Karpas-422 (cell line): ENCODE measurements at regions not wholly inside any gene's neighbourhood (a gene's known extent, or its start where the extent isn't known, plus 50 kb on each side); places are given as distances from the start of the nearest gene placed in this dataset. TPM values are rescaled to one million over a fixed set of nuclear protein-coding genes. Genes with fewer than 3 reads are reported as not detected.

Experiments used
- DNase-seq: peaks from one replicate; pipeline ENCODE4 v3.0.0-alpha.2; 2015
- H2AFZ ChIP-seq: fragments of 200-600 bp; sonication (generic); 2 replicates; pipeline ENCODE4 v1.6.1; 2014; ENCODE audit warnings: antibody characterized with exemption, low read length, mixed read lengths
- H3K27ac ChIP-seq: fragments of 200-600 bp; sonication (generic); 2 replicates; pipeline ENCODE4 v1.5.1; 2014; ENCODE audit warnings: mild to moderate bottlenecking, low read length, moderate library complexity
- H3K27me3 ChIP-seq: fragments of 200-600 bp; sonication (generic); 2 replicates; pipeline ENCODE4 v1.6.1; 2014; ENCODE audit warnings: low read length, mixed read lengths
- H3K36me3 ChIP-seq: fragments of 200-600 bp; sonication (generic); 2 replicates; pipeline ENCODE4 v1.6.1; 2014; ENCODE audit warnings: low read length, mixed read lengths; ENCODE audit not compliant: insufficient read depth
- H3K4me1 ChIP-seq: fragments of 200-600 bp; sonication (generic); 2 replicates; pipeline ENCODE4 v1.6.1; 2014; ENCODE audit warnings: mild to moderate bottlenecking, low read length, mixed read lengths
- H3K4me2 ChIP-seq: fragments of 200-600 bp; sonication (generic); 2 replicates; pipeline ENCODE4 v1.6.1; 2014; ENCODE audit warnings: low read length, low read depth, mild to moderate bottlenecking; ENCODE audit not compliant: poor library complexity, severe bottlenecking
- H3K4me3 ChIP-seq: fragments of 200-600 bp; sonication (generic); 2 replicates; pipeline ENCODE4 v1.5.1; 2014; ENCODE audit warnings: mild to moderate bottlenecking, antibody characterized with exemption, low read length, mixed read lengths
- H3K79me2 ChIP-seq: fragments of 200-600 bp; sonication (generic); 2 replicates; pipeline ENCODE4 v1.6.1; 2014; ENCODE audit warnings: mild to moderate bottlenecking, low read length, mixed read lengths
- H3K9ac ChIP-seq: fragments of 200-600 bp; sonication (generic); 2 replicates; pipeline ENCODE4 v1.6.0; 2014; ENCODE audit warnings: low read length
- H3K9me2 ChIP-seq: fragments of 200-600 bp; sonication (generic), shearing (Covaris generic); replicated peaks from 2 replicates; pipeline ENCODE4 v1.6.0; 2014; ENCODE audit warnings: mild to moderate bottlenecking, low read length, moderate library complexity; ENCODE audit not compliant: insufficient read depth
- H3K9me3 ChIP-seq: fragments of 300-700, 200-600 bp; sonication (generic); 2 replicates; pipeline ENCODE4 v1.6.1; 2014; ENCODE audit warnings: low read length, mixed read lengths
- H4K20me1 ChIP-seq: fragments of 200-600 bp; sonication (generic); 2 replicates; pipeline ENCODE4 v1.6.1; 2014; ENCODE audit warnings: mild to moderate bottlenecking, antibody characterized with exemption, low read length, low read depth; ENCODE audit not compliant: insufficient read depth
- small RNA-seq: library from RNA; depleted of rRNA; stranded (forward); fragments of <200 nt; gene quantifications from one replicate; pipeline ENCODE3, GENCODE V24; 2014

DNA sequence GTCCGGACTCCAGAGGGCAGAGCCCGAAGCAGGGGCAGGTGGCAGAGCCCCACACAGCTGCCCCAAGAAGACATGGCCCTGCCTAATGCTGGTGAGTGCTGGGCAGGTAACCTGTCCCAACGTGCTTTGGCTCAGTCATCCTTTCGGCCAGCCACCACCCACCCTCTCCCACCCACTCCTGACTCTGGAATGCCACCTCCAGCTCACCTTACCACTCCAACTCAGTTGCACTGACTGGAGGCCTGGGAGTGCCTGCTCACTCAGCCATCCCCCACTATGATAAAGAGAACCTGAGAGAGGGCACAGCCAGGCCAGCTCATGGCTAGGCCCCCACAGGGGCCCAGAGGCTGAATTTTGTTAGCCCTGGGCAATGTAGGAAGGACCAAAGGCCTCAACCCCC, 53.8 kb upstream of the MPEG1 start:
- H3K27ac ChIP-seq, result peak overlapping the region; percentile 97
- H3K4me3 ChIP-seq, result no peak overlapping the region
- H3K9me3 ChIP-seq, result no peaks in the 10 kb centered on the region
- H3K9me2 ChIP-seq, result no peaks in the 10 kb centered on the region
- DNase-seq, result no peak
- H3K79me2 ChIP-seq, result no peaks in the 10 kb centered on the region
- no peak overlapping the region for H2AFZ ChIP-seq
- no peaks in the 10 kb centered on the region for H3K27me3 ChIP-seq
- H3K4me1 ChIP-seq, result peaks cover 72% of the 10 kb centered on the region
- H4K20me1 ChIP-seq, result no peaks in the 10 kb centered on the region
- no peaks in the 10 kb centered on the region for H3K36me3 ChIP-seq
- no peak overlapping the region for H3K4me2 ChIP-seq
- H3K9ac ChIP-seq, result peak overlapping the region; percentile 63

GRCh38 chr11:59265735-59266134, 53.0 kb upstream of the MPEG1 start:
- H3K4me2 ChIP-seq, result no peak overlapping the region
- no peak overlapping the region for H2AFZ ChIP-seq
- no peaks in the 10 kb centered on the region for H3K9me3 ChIP-seq
- no peaks in the 10 kb centered on the region for H4K20me1 ChIP-seq
- no peak for DNase-seq
- H3K4me1 ChIP-seq, result peaks cover 66% of the 10 kb centered on the region
- no peaks in the 10 kb centered on the region for H3K79me2 ChIP-seq
- H3K4me3 ChIP-seq, result no peak overlapping the region
- H3K9ac ChIP-seq, result peak overlapping the region; percentile 35; the same call in 1 of the 2 replicates
- H3K27me3 ChIP-seq, result no peaks in the 10 kb centered on the region
- no peaks in the 10 kb centered on the region for H3K36me3 ChIP-seq
- peak overlapping the region; percentile 97 for H3K27ac ChIP-seq
- H3K9me2 ChIP-seq, result no peaks in the 10 kb centered on the region

DNA sequence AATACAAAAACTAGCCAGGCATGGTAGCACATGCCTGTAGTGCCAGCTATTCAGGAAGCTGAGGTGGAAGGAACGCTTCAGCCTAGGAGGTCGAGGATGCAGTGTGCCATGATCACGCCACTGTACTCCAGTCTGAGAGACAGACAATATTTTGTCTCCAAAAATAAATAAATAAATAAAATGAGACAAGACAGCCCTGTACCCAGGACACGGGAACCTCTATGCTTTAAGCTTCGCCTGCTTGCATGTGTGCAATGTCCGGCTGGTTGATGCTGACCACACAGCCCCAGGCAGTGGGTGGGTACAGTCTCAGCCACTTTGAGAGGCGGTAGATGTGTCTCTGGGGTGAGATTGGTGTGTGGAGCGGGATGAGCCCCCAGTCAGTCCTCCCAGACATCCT, 52.0 kb upstream of the MPEG1 start:
- DNase-seq, result no peak
- Histone ChIP-seq H3K36me3 (no peaks in the 10 kb centered on the region), H3K4me3 (no peak overlapping the region)

GRCh38 chr11:59263225-59263894, 50.6 kb upstream of the MPEG1 start:
- Histone ChIP-seq H3K27me3 (no peaks in the 10 kb centered on the region), H3K9ac (peak overlapping the region; percentile 33; the same call in 1 of the 2 replicates), H2AFZ (no peak overlapping the region; the same call in 1 of the 2 replicates), H3K9me3 (no peaks in the 10 kb centered on the region), H3K4me3 (no peak overlapping the region), H3K27ac (0 out of 2 replicates have a peak overlapping the region, but pooled peaks have one; percentile 29), H3K79me2 (no peaks in the 10 kb centered on the region), H4K20me1 (no peaks in the 10 kb centered on the region), H3K4me1 (peaks cover 55% of the 10 kb centered on the region), H3K36me3 (no peaks in the 10 kb centered on the region), H3K4me2 (no peak overlapping the region), H3K9me2 (no peaks in the 10 kb centered on the region)
- peak; percentile 84 for DNase-seq

More for the DNA sequence above, 52.0 kb upstream of the MPEG1 start:
- no peaks in the 10 kb centered on the region for H4K20me1 ChIP-seq
- no peak overlapping the region for H3K4me2 ChIP-seq
- H3K9ac ChIP-seq, result no peak overlapping the region; the same call in 1 of the 2 replicates
- H2AFZ ChIP-seq, result no peak overlapping the region
- H3K9me3 ChIP-seq, result no peaks in the 10 kb centered on the region
- no peaks in the 10 kb centered on the region for H3K27me3 ChIP-seq
- peaks cover 66% of the 10 kb centered on the region for H3K4me1 ChIP-seq
- no peaks in the 10 kb centered on the region for H3K9me2 ChIP-seq
- no peaks in the 10 kb centered on the region for H3K79me2 ChIP-seq
- H3K27ac ChIP-seq, result peak overlapping the region; percentile 97

Small RNAs in the stretch of these regions (small RNA-seq; reads per million reads assigned to genes)
- not detected for gene RN7SL435P
